Omental fat pad (tissue), 3 donors: ENCODE measurements at regions not wholly inside any gene's neighbourhood (a gene's known extent, or its start where the extent isn't known, plus 50 kb on each side); places are given as distances from the start of the nearest gene placed in this dataset.
"Not testable (repeated sequence)": the region's sequence is repeated elsewhere in the genome, so short reads cannot be mapped to it uniquely, and the experiment has no call there.

Experiments used
- ATAC-seq: fragments of 150-250 bp; one replicate; pipeline ENCODE4 v1.9.1; 2016; ENCODE audit warnings: mild to moderate bottlenecking, moderate library complexity; ENCODE audit not compliant: low FRiP score
- DNase-seq: peaks from one replicate; pipeline ENCODE4 v3.0.0-alpha.2; 2019; ENCODE audit warnings: low spot score
- TF ChIP-seq, protein P1 (sequence below), 3 donors: fragments of 450-650 bp; IDR thresholded peaks; one replicate each; pipeline ENCODE4 v1.5.1; 2016 to 2017; ENCODE audit warnings: antibody characterized with exemption in 3 of 3, mild to moderate bottlenecking in 3 of 3, moderate library complexity in 2 of 3

DNA sequence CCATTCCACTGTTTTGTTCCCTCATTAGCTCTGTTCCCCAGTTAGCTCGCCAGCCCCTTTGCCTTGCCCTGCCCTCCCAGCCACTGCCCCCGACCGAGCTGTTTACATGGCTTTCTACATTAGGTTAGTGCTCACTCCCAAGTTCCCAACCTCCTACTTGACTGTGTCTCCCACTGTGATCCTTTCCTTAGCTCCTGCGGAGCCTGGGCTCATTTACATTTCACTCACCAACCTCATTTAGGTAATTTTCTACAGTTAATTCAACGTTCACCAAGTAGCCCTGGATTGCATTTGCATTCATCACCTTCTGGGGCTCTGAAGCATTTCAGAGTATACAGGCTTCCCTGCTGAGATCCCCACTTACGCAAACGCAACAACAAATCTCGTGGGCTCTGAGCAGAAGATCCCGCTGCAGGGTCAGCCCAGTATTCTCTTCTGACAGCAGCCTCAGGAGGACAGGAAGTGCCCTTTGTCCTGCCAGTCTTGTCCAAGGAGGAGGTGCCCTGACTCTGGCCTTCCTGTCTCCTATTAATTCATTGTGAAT is 325.8 kb upstream of the CCL2 start:
- TF ChIP-seq, protein P1, sequence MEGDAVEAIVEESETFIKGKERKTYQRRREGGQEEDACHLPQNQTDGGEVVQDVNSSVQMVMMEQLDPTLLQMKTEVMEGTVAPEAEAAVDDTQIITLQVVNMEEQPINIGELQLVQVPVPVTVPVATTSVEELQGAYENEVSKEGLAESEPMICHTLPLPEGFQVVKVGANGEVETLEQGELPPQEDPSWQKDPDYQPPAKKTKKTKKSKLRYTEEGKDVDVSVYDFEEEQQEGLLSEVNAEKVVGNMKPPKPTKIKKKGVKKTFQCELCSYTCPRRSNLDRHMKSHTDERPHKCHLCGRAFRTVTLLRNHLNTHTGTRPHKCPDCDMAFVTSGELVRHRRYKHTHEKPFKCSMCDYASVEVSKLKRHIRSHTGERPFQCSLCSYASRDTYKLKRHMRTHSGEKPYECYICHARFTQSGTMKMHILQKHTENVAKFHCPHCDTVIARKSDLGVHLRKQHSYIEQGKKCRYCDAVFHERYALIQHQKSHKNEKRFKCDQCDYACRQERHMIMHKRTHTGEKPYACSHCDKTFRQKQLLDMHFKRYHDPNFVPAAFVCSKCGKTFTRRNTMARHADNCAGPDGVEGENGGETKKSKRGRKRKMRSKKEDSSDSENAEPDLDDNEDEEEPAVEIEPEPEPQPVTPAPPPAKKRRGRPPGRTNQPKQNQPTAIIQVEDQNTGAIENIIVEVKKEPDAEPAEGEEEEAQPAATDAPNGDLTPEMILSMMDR (IDR thresholded peaks at IDR 0.05) = no peak
- DNase-seq (no peak), ATAC-seq (no peak)

- ATAC-seq, DNase-seq: not testable (repeated sequence)
These were observed 323.8 kb upstream of the CCL2 start for GRCh38 chr17:33931148-33931814.

DNA sequence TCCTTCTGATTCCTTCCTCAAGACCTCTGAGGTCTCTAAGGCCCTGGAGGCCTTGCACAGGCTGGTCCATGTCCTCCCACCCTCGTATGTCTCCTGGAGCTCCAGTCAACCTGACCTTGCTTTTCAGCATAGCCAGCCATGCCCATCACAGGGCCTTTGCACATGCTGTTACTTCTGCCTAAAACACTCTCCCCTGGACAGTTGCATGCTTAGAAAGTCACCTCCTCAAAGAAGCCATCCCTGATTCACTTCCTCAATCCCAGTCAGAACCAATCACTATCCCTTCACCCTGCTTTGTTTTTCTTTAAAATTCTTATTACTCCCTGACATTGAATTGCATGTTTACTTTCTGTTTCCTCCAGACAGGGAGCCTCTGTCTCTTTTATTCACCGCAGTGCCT is 322.1 kb upstream of the CCL2 start:
- no peak for ATAC-seq
- TF ChIP-seq, protein P1 (IDR thresholded peaks at IDR 0.05) = no peak
- DNase-seq = no peak

- no peak for DNase-seq
- no peak for ATAC-seq
- TF ChIP-seq, protein P1 (IDR thresholded peaks at IDR 0.05) = no peak
These were observed 321.5 kb upstream of the CCL2 start for GRCh38 chr17:33933576-33933975.

DNA sequence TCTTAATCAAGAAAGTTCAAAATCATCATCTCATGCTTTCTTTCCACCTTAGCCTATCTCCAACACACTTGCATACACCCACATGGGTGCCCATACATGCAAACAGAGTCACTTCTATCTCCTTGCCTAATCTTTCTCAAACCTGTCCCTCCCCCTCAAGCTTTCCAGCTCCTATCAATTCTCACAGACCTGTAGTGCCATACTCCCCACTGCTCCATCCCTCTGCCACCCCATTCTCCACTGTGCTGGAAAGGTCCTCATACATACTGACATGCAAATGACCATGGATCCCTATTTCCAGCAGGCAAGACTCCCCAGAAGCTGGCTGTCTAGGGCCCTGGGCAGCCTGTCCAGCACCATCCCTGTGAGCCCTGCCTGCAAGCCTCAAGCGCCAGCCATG is 320.4 kb upstream of the CCL2 start:
- TF ChIP-seq, protein P1 (IDR thresholded peaks at IDR 0.05) = no peak
- ATAC-seq (no peak), DNase-seq (no peak)

DNA sequence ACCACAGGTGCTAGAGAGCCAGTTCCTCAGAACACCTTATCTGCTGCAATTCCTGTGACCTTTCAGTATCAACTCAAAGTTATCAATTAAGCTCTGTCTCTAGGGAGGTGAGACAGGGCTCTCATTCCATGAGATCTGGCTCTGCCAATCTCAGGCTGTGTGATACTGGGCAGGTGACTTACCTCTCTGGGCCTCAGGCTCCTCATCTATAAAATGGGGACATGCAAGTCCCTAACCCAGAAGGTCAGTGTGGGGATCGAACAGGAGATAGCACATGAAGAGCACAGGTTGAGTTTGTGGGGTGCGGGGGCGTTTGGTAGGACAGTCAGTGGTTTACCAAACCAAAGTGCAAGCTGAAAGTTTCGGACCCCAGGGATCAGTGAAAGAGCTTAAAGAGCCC is 319.3 kb upstream of the CCL2 start:
- ATAC-seq (no peak), DNase-seq (no peak)
- TF ChIP-seq, protein P1 (IDR thresholded peaks at IDR 0.05) = no peak

DNA sequence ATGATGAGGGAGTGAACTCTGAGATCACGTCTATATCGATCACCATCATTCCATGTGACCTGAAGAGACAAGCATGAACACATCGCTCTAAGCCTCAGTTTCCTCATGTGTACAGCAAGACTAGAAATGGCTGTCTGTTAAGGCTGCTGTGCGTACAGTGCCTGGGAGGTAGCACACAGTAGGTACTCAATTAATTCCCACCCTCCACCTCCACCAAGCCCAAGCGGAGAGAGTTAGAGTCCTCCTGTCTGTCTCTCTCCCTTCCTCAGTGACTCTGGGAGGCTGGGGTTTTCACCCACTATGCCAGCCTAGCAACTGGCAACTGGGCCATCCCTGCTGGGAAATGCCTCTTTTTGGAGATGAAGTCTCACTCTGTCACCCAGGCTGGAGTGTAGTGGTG is 318.3 kb upstream of the CCL2 start:
- TF ChIP-seq, protein P1 (IDR thresholded peaks at IDR 0.05) = no peak
- no peak for ATAC-seq

More for the DNA sequence above, 318.3 kb upstream of the CCL2 start:
- DNase-seq = no peak
